B cell (primary cell): ENCODE measurements at regions not wholly inside any gene's neighbourhood (a gene's known extent, or its start where the extent isn't known, plus 50 kb on each side); places are given as distances from the start of the nearest gene placed in this dataset.

Source experiments
- ATAC-seq: fragments of 200-7000 bp; cut with Tn5 transposase; one replicate; pipeline ENCODE4 v1.10.0; 2021; ENCODE audit warnings: low read depth, mild to moderate bottlenecking, moderate number of reproducible peaks, moderate library complexity
- CTCF ChIA-PET: fragments of 350-600 bp; sonication (Branson Sonifier 250); formaldehyde crosslinking; loops from one replicate; lab custom pipeline; 2021; ENCODE audit warnings: antibody characterized with exemption, inconsistent platforms; lab: Charles Lee
- POLR2A ChIA-PET: fragments of 350-600 bp; sonication (Branson Sonifier 250); formaldehyde crosslinking; loops from one replicate; lab custom pipeline; 2021; ENCODE audit warnings: antibody characterized with exemption; lab: Charles Lee
- DNase-seq: peaks from one replicate; pipeline ENCODE4 v3.0.0; 2013
- H2AFZ ChIP-seq: 2 replicates; pipeline ENCODE4 v1.6.1; 2012; ENCODE audit warnings: mild to moderate bottlenecking, low read depth, low read length; ENCODE audit not compliant: insufficient read depth, poor library complexity, severe bottlenecking
- H3K27ac ChIP-seq, 2 donors: 1 replicate in 1 of 2; 2 replicates in 1 of 2; pipeline ENCODE4 v1.5.1; 2012 to 2013; ENCODE audit warnings: low read length in 2 of 2, mild to moderate bottlenecking in 2 of 2, moderate library complexity in 1 of 2
- H3K27me3 ChIP-seq, 4 experiments: fragments of 200-600 bp in 1 of 4; sonication (generic) in 1 of 4; replicated peaks in 1 of 4; 1 replicate in 2 of 4; 2 replicates in 2 of 4; pipeline versions ENCODE4 v1.6.1 to v1.7.0; 2013 to 2016; ENCODE audit warnings: low read length in 3 of 4, mild to moderate bottlenecking in 2 of 4, mixed read lengths in 1 of 4, moderate library complexity in 1 of 4; ENCODE audit not compliant: insufficient read depth in 4 of 4, control insufficient read depth in 3 of 4; ENCODE audit errors: control extremely low read depth in 1 of 4
- H3K36me3 ChIP-seq, 2 experiments: replicated peaks in 1 of 2; 1 replicate in 1 of 2; 2 replicates in 1 of 2; pipeline versions ENCODE4 v1.6.1 to v1.7.1; 2013; ENCODE audit warnings: low read length in 1 of 2; ENCODE audit not compliant: insufficient read depth in 2 of 2, control insufficient read depth in 1 of 2; ENCODE audit errors: control extremely low read depth in 1 of 2, extremely low read depth in 1 of 2
- H3K4me1 ChIP-seq, 2 donors: fragments of 200-600 bp in 1 of 2; sonication (generic) in 1 of 2; 1 replicate in 1 of 2; 2 replicates in 1 of 2; pipeline versions ENCODE4 v1.5.1 to v1.6.1; 2013 to 2017; ENCODE audit warnings: low read length in 2 of 2; ENCODE audit not compliant: control insufficient read depth in 2 of 2, insufficient read depth in 2 of 2
- H3K4me2 ChIP-seq: replicated peaks from 2 replicates; pipeline ENCODE3; 2012; ENCODE audit warnings: mild to moderate bottlenecking, low read depth, low read length; ENCODE audit not compliant: poor library complexity, severe bottlenecking
- H3K4me3 ChIP-seq, 5 experiments: fragments of 200-600 bp in 1 of 5; sonication (generic) in 1 of 5; 1 replicate in 3 of 5; 2 replicates in 2 of 5; pipeline versions ENCODE4 v1.5.1 to v1.7.0; 2011 to 2016; ENCODE audit warnings: low read length in 4 of 5, mild to moderate bottlenecking in 4 of 5, low read depth in 2 of 5, control low read depth in 1 of 5, moderate library complexity in 1 of 5; ENCODE audit not compliant: insufficient read depth in 1 of 5; ENCODE audit errors: control extremely low read depth in 1 of 5, extremely low read depth in 1 of 5
- H3K79me2 ChIP-seq: fragments of 200-600 bp; sonication (generic); one replicate; pipeline ENCODE4 v1.6.0; 2016; ENCODE audit warnings: low read length; ENCODE audit not compliant: control insufficient read depth, insufficient read depth
- H3K9ac ChIP-seq: fragments of 200-600 bp; sonication (generic); 2 replicates; pipeline ENCODE4 v1.6.1; 2017; ENCODE audit warnings: mild to moderate bottlenecking, low read length, moderate library complexity
- H3K9me3 ChIP-seq, 3 donors: one replicate each; pipeline versions ENCODE4 v1.6.1 to v1.7.1; 2013; ENCODE audit warnings: low read length in 2 of 3; ENCODE audit not compliant: control insufficient read depth in 2 of 3, insufficient read depth in 1 of 3; ENCODE audit errors: control extremely low read depth in 1 of 3
- H4K20me1 ChIP-seq: 2 replicates; pipeline ENCODE4 v1.6.0; 2012; ENCODE audit warnings: mild to moderate bottlenecking, low read length; ENCODE audit not compliant: insufficient read depth, control insufficient read depth, poor library complexity, severe bottlenecking
- H3K27ac Mint-ChIP-seq: one replicate; pipeline ENCODE4 v1.8.0; 2021; ENCODE audit warnings: mixed read lengths
- H3K27me3 Mint-ChIP-seq: one replicate; pipeline ENCODE4 v1.8.0; 2021; ENCODE audit warnings: mixed read lengths
- H3K4me1 Mint-ChIP-seq: one replicate; pipeline ENCODE4 v1.8.0; 2021; ENCODE audit warnings: mixed read lengths
- H3K4me3 Mint-ChIP-seq: one replicate; pipeline ENCODE4 v1.8.0; 2021; ENCODE audit warnings: mixed read lengths
- H3K9me3 Mint-ChIP-seq: one replicate; pipeline ENCODE4 v1.8.0; 2022; ENCODE audit warnings: mixed read lengths; ENCODE audit not compliant: insufficient read depth
- EZH2 ChIP-seq: IDR thresholded peaks from 2 replicates; pipeline ENCODE4 v1.6.1; 2012; ENCODE audit warnings: borderline replicate concordance, low read depth, mild to moderate bottlenecking, moderate library complexity, low read length; ENCODE audit not compliant: insufficient read depth, poor library complexity, severe bottlenecking
- WGBS: methylation state at CpG from one replicate; pipeline ENCODE4 v1.1.5; 2013; ENCODE audit warnings: missing lambda C conversion rate; ENCODE audit not compliant: insufficient coverage; 5-methylcytosine and 5-hydroxymethylcytosine counted together
- intact Hi-C: fragments of 100-400 bp; cut with micrococcal nuclease; formaldehyde crosslinking; loops from one replicate; pipeline ENCODE4 v1.10.0; 2022
- TF ChIP-seq, protein P1 (sequence below): fragments of 200-600 bp; IDR thresholded peaks from one replicate; pipeline ENCODE4 v1.8.0; 2022; ENCODE audit warnings: antibody characterized with exemption, mild to moderate bottlenecking

DNA sequence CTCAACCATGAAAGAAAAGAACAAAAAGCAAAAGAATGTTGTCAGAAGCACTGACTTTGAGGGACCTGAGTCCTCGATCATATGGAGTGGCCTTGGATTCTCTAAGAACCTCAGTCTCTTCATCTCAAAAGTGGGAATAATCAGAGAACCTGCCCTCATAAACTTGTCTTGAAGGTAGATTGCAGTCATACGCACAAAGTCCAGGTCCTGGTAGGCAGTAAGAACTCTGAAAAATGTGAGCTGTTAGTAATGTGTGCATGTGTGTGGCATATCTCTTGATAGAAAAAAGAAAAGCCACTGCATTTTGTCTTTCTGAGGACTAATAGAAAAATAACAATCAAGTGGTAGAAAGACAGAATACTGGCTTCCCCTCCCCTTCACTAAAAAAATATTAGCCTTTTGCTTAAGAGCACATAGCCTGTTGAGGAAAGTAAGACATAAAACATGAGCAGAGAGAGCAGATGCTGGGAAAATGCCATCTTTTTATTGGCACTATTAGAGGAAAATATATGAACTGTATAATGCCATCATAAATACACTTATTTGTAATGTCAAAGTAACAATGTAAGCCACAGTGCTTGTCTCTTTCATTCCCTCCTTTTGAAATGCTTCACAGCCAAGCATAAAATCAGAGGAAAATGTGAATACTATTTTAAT, 205.1 kb upstream of the TBX3 start:
- no peak for DNase-seq
- no peak overlapping the region for H3K4me3 ChIP-seq
- no peaks in the 10 kb centered on the region for H3K4me1 ChIP-seq
- no peak overlapping the region for H2AFZ ChIP-seq
- TF ChIP-seq, protein P1, sequence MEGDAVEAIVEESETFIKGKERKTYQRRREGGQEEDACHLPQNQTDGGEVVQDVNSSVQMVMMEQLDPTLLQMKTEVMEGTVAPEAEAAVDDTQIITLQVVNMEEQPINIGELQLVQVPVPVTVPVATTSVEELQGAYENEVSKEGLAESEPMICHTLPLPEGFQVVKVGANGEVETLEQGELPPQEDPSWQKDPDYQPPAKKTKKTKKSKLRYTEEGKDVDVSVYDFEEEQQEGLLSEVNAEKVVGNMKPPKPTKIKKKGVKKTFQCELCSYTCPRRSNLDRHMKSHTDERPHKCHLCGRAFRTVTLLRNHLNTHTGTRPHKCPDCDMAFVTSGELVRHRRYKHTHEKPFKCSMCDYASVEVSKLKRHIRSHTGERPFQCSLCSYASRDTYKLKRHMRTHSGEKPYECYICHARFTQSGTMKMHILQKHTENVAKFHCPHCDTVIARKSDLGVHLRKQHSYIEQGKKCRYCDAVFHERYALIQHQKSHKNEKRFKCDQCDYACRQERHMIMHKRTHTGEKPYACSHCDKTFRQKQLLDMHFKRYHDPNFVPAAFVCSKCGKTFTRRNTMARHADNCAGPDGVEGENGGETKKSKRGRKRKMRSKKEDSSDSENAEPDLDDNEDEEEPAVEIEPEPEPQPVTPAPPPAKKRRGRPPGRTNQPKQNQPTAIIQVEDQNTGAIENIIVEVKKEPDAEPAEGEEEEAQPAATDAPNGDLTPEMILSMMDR: no peak
- TF ChIP-seq EZH2: no peak
- no peaks in the 10 kb centered on the region for H3K4me1 Mint-ChIP-seq
- no peaks in the 10 kb centered on the region for H3K79me2 ChIP-seq
- no peak for ATAC-seq
- H4K20me1 ChIP-seq: no peaks in the 10 kb centered on the region
- ChIA-PET POLR2A (no interaction called here), CTCF (no interaction called here)
- no peak overlapping the region for H3K4me3 Mint-ChIP-seq
- no peak overlapping the region for H3K4me2 ChIP-seq
- no peaks in the 10 kb centered on the region for H3K27me3 ChIP-seq
- no peak overlapping the region for H3K27ac Mint-ChIP-seq
- no peaks in the 10 kb centered on the region for H3K9me3 Mint-ChIP-seq
- no peak overlapping the region for H3K27ac ChIP-seq
- 83% methylated on average over 2 of the region's 2 CpGs for WGBS
- H3K36me3 ChIP-seq: no peaks in the 10 kb centered on the region
- no peaks in the 10 kb centered on the region for H3K27me3 Mint-ChIP-seq
- H3K9ac ChIP-seq: no peak overlapping the region
- H3K9me3 ChIP-seq: no peaks in the 10 kb centered on the region
- intact Hi-C loops: no loop called here

DNA sequence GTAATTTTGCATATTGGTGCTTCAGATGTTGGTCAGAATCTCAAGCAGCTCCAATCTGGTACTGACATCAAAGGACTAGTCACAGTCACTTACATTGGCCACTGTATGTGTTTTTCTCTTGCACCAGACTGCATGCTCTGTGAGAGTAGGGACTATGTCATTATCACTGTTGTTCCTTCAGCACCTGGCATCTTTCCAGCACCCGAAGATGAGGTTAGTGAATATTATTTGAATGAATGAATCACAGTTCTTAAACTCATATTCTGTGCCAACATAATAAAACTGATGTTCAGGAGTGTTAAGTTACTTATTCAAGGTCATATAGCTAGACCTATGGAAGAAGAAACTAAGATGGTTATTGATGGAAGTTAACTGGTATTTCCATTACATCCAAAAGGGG, 204.5 kb upstream of the TBX3 start:
- no peaks in the 10 kb centered on the region for H3K36me3 ChIP-seq
- no peak for TF ChIP-seq EZH2
- TF ChIP-seq, protein P1: no peak
- POLR2A ChIA-PET: no interaction called here
- Mint-ChIP-seq H3K4me1 (no peaks in the 10 kb centered on the region), H3K27me3 (no peaks in the 10 kb centered on the region), H3K9me3 (no peaks in the 10 kb centered on the region), H3K4me3 (no peak overlapping the region), H3K27ac (no peak overlapping the region)
- WGBS: no CpG with 5 or more reads among the region's 1 CpG
- no peaks in the 10 kb centered on the region for H3K9me3 ChIP-seq
- ATAC-seq (no peak), DNase-seq (no peak)
- no peaks in the 10 kb centered on the region for H3K79me2 ChIP-seq
- no peaks in the 10 kb centered on the region for H3K27me3 ChIP-seq
- no peaks in the 10 kb centered on the region for H4K20me1 ChIP-seq
- H2AFZ ChIP-seq: no peak overlapping the region
- no peak overlapping the region for H3K27ac ChIP-seq
- H3K4me2 ChIP-seq: no peak overlapping the region
- no peaks in the 10 kb centered on the region for H3K4me1 ChIP-seq
- H3K4me3 ChIP-seq: no peak overlapping the region
- intact Hi-C loops: no loop called here
- CTCF ChIA-PET: no interaction called here
- H3K9ac ChIP-seq: no peak overlapping the region
